KMS-11 (cell line): ENCODE measurements at regions not wholly inside any gene's neighbourhood (a gene's known extent, or its start where the extent isn't known, plus 50 kb on each side); places are given as distances from the start of the nearest gene placed in this dataset.

Source experiments
- H2AFZ ChIP-seq: fragments of 200-600 bp; sonication (generic); 2 replicates; pipeline ENCODE4 v1.6.1; 2016; ENCODE audit warnings: antibody characterized with exemption, mixed run types, low read depth
- H3K27ac ChIP-seq: fragments of 200-600 bp; sonication (generic); 2 replicates; pipeline ENCODE4 v1.6.1; 2016; ENCODE audit warnings: mild to moderate bottlenecking, mixed run types
- H3K27me3 ChIP-seq: fragments of 200-600 bp; sonication (generic); 2 replicates; pipeline ENCODE4 v1.6.1; 2017; ENCODE audit warnings: mild to moderate bottlenecking, low read depth, mixed run types, moderate library complexity; ENCODE audit not compliant: insufficient read depth
- H3K36me3 ChIP-seq: fragments of 200-600 bp; sonication (generic); 2 replicates; pipeline ENCODE4 v1.6.1; 2017; ENCODE audit warnings: mild to moderate bottlenecking, mixed run types; ENCODE audit not compliant: insufficient read depth
- H3K4me1 ChIP-seq: fragments of 200-600 bp; sonication (generic); 2 replicates; pipeline ENCODE4 v1.6.1; 2016; ENCODE audit warnings: mild to moderate bottlenecking, low read depth, mixed run types; ENCODE audit not compliant: poor library complexity, severe bottlenecking
- H3K4me2 ChIP-seq: fragments of 200-600 bp; sonication (generic); 2 replicates; pipeline ENCODE4 v1.7.0; 2016; ENCODE audit warnings: mild to moderate bottlenecking, mixed run types
- H3K4me3 ChIP-seq: fragments of 200-600 bp; sonication (generic); IDR thresholded peaks from 2 replicates; pipeline ENCODE4 v1.6.1; 2017; ENCODE audit warnings: low read depth, low read length, mixed read lengths; ENCODE audit not compliant: insufficient read depth
- H3K79me2 ChIP-seq: fragments of 200-600 bp; sonication (generic); 2 replicates; pipeline ENCODE4 v1.6.1; 2016; ENCODE audit warnings: low read depth, mixed run types; ENCODE audit not compliant: insufficient read depth
- H3K9ac ChIP-seq: fragments of 200-600 bp; sonication (generic); 2 replicates; pipeline ENCODE4 v1.6.1; 2016; ENCODE audit warnings: mild to moderate bottlenecking, mixed run types
- H4K20me1 ChIP-seq: fragments of 200-600 bp; sonication (generic); 2 replicates; pipeline ENCODE4 v1.6.1; 2016; ENCODE audit warnings: mild to moderate bottlenecking, mixed run types; ENCODE audit not compliant: insufficient read depth
- CTCF ChIP-seq: fragments of 200-600 bp; sonication (generic); conservative IDR thresholded peaks from 2 replicates; pipeline ENCODE4 v1.6.1; 2017; ENCODE audit warnings: low read depth, mild to moderate bottlenecking, antibody characterized with exemption, low read length, moderate library complexity, mixed read lengths

- Histone ChIP-seq H3K36me3 (no peaks in the 10 kb centered on the region), H3K27ac (no peak overlapping the region), H3K9ac (no peak overlapping the region), H3K79me2 (no peaks in the 10 kb centered on the region), H4K20me1 (no peaks in the 10 kb centered on the region), H3K4me1 (peaks cover 30% of the 10 kb centered on the region), H2AFZ (peak overlapping the region; percentile 39; the same call in 1 of the 2 replicates), H3K27me3 (no peaks in the 10 kb centered on the region), H3K4me3 (no peak overlapping the region), H3K4me2 (peak overlapping the region; percentile 49; the same call in 1 of the 2 replicates)
- TF ChIP-seq CTCF = no peak
Measured at GRCh38 chr3:182618981-182619591, 174.2 kb upstream of the ATP11B start.

- no peaks in the 10 kb centered on the region for H3K36me3 ChIP-seq
- peaks cover 30% of the 10 kb centered on the region for H3K4me1 ChIP-seq
- H3K27me3 ChIP-seq = no peaks in the 10 kb centered on the region
- no peak overlapping the region for H2AFZ ChIP-seq
- TF ChIP-seq CTCF = no peak
- H3K4me2 ChIP-seq = no peak overlapping the region
- H3K79me2 ChIP-seq = no peaks in the 10 kb centered on the region
- H3K9ac ChIP-seq = no peak overlapping the region
- H4K20me1 ChIP-seq = no peaks in the 10 kb centered on the region
- no peak overlapping the region for H3K4me3 ChIP-seq
- no peak overlapping the region for H3K27ac ChIP-seq
Measured at GRCh38 chr3:182620723-182621434, 172.4 kb upstream of the ATP11B start.

DNA sequence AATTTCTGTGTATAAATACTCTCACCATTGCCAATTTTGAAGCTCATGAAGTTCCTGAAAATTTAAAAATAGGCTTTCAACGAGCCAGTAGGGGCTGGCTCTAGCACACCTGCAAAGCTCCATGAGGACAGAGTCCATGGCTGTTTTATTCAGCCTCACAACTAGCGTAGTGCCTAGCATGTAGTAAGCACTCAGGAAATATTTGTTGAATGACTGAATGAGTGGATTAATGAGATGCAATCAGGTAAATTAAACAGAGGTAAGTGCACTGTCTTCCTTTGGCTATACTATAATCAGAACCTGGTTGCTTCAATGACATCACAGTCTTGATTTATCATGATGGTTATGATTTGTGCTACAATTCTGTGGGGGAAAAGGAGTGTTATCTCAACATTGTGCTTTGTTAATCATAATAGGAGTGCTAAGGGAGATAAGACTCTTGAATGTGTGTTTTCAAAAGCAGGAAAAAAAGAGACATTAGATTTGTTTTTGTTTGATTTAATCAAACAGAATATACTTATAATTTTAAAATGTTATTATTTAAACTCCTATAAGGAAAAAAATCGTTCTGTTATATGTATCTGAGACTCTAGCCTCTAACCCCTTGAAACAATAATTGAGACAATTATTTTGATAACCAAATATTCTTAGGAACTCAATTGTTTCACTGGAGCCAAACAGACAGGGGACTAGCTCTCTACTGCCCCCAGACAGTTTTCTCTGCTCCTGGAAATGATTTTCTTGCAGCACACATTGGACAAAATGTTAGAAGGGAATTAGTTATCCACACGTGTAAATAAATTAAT is 171.7 kb upstream of the ATP11B start:
- no peak overlapping the region for H3K9ac ChIP-seq
- no peaks in the 10 kb centered on the region for H4K20me1 ChIP-seq
- H2AFZ ChIP-seq = no peak overlapping the region
- no peak overlapping the region for H3K27ac ChIP-seq
- no peaks in the 10 kb centered on the region for H3K79me2 ChIP-seq
- TF ChIP-seq CTCF = peak; percentile 62; the same call in 1 of the 2 replicates
- H3K4me2 ChIP-seq = no peak overlapping the region
- no peaks in the 10 kb centered on the region for H3K27me3 ChIP-seq
- H3K36me3 ChIP-seq = no peaks in the 10 kb centered on the region
- H3K4me3 ChIP-seq = no peak overlapping the region
- H3K4me1 ChIP-seq = peaks cover 35% of the 10 kb centered on the region

- Histone ChIP-seq H3K4me1 (peaks cover 37% of the 10 kb centered on the region), H2AFZ (no peak overlapping the region), H3K4me3 (no peak overlapping the region), H4K20me1 (no peaks in the 10 kb centered on the region), H3K4me2 (no peak overlapping the region), H3K9ac (no peak overlapping the region), H3K27me3 (no peaks in the 10 kb centered on the region), H3K27ac (no peak overlapping the region), H3K79me2 (no peaks in the 10 kb centered on the region), H3K36me3 (no peaks in the 10 kb centered on the region)
- peak; percentile 18; the same call in 1 of the 2 replicates for TF ChIP-seq CTCF
Measured at GRCh38 chr3:182622241-182622545, 171.1 kb upstream of the ATP11B start.
